ENCODE measurements at regions not wholly inside any gene's neighbourhood (a gene's known extent, or its start where the extent isn't known, plus 50 kb on each side); places are given as distances from the start of the nearest gene placed in this dataset.
"Not testable (repeated sequence)": the region's sequence is repeated elsewhere in the genome, so short reads cannot be mapped to it uniquely, and the experiment has no call there.

DNA sequence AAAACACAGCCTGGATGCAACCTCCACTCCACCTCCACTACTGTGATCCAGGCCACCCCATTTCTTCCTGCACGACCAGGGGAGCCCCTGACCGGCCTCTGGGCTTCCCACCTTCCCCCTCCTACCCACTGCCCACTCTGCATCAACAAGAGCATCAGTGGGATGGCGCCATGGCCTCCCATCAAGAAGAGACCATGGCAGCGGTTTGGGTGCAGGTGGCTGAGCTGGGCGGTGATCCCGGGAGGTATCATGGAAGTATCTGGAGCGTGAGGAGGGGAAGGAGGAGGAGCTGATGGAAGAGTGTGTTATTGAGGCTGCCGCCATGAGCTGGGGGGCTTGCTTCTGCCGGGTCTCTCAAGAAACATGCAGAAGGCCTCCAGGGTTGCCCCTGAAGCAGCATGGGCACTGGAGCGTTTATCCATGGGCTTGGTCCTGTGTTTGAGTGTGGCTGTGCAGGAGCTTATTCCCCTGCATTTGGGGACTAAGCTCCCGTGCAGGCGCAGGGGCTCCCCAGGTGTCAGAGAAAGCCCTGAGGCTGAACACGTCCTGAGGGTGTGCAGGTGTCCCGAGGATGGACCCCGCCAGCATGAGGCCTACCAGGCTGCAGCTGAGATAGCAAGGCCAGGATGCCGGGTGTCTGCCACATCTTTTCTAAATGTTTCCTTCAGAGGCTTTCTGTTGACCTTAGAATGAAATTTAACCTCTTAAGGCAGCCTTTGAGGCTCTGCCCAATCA, 99.2 kb upstream of the PCBD1 start:
- DNase-seq (ENCODE audit: low read depth in 2 of 2), result no peak

DNA sequence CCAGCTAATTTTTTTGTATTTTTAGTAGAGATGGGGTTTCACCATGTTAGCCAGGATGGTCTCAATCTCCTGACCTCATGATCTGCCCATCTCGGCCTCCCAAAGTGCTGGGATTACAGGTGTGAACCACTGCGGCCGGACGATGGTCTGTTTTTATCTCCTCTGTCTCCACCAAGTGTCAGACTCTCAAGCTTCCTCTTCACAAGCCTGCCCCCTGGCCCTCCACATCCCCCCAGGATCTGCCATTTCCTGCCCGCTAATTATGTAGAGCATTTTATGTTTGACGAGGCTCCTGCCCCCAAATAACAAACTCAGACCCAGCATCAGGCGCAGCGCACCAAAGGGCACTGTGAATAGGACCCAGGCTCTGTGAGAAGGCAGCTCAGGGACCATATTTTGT, 101.8 kb upstream of the PCBD1 start:
- DNase-seq (ENCODE audit: low read depth in 2 of 2), result not testable (repeated sequence)

DNA sequence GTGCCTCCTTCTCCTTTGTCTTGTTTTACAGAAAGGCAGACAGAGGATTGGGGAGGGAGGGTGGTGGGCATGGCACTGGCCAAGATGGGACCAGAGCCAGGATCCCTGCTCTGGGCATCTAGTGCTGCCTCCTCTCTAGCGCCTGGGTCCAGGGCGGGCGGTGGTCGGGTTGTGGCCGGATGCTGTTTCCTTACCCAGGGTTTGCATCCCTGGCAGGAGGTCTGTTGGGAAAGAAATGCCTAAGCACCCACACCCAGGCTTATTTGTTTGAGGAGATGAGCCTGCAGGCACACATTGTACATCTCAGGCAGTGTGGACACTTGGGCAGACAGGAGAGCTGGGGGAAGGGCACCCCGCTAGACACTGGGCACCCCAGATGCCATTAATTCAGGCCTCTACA, 102.3 kb upstream of the PCBD1 start:
- DNase-seq (ENCODE audit: low read depth in 2 of 2), result no peak

DNA sequence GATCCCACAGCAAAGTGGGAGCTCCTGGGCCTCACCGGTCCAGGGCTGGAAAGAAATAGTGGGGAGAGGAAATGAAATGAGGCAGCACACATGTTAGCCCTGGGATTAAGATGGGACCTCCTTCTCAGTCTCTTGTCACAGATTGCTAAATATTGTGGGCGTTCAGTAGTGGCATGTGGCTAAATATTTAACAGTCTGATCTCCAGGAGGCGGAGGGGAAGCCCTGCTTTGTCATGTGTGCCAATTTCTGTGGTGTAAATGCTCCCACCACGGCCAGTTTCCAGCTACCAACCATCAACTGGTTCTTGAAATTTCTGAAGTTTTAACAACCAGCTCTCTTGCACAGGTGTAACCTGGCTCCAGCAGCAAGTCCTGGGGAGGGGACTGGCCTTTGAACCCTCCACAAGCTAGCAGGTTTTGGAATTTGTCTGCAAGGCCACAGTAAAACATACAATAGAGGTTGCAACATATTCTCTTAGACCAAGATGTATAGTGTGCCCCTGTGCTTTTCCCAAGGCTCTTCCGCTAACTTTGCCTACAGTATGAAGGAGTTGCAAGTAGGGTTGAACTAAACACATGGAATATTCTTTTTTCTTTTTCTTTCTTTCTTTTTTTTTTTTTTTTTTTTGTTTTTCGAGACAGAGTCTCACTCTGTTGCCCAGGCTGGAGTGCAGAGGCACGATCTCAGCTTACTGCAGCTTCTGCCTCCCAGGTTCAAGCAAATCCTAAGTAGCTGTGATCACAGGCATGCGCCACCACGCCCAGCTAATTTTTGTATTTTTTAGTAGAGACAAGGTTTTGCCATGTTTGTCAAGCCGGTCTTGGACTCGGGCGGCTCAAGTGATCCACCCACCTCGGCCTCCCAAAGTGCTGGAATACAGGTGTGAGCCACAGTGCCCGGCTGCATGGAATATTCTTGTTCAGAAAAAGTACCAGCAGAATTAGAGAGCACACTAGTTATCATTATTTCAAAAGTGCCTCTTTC, 103.1 kb upstream of the PCBD1 start:
- DNase-seq (ENCODE audit: low read depth in 2 of 2), result no peak

DNA sequence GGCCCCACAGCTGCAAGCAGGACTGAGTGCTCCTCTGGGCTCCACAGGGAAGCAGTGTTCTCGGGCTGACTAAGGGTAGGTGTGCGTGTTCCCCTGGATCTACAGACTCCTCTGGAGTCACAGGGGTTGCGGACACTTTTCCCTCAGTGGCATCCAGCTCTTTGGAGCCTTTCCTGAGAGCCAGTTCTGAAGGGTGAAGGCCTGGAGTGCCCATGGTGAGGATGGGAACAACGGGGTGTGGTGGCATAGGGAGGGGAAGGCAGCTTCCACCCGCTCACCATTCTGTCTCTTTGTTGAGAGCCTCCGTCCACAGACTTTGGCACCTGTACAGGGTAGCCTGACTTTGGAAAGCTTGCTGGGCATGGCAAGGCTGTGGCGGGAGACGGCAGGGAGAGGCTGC, 104.1 kb upstream of the PCBD1 start:
- no peak for DNase-seq (ENCODE audit: low read depth in 2 of 2)

DNA sequence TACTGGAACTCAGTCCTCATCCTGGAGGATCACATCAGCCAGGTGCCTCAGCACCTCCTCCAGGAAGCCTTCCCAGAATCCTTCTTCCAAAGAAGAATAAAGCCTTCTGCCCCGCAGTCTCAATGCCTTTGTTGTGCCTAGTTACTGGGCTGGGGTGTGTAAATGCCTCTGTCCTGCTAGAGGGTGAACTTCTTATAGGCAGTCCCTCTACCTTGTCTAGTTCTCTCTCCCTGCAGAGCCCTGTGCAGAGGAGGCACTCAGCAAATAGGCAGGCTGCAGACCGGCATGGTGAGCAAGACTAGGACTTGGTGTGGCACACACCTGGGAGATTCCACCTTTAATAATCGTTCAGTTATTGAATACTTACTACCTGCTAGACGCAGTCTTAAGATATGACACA, 104.7 kb upstream of the PCBD1 start:
- no peak for DNase-seq (ENCODE audit: low read depth in 2 of 2)

DNA sequence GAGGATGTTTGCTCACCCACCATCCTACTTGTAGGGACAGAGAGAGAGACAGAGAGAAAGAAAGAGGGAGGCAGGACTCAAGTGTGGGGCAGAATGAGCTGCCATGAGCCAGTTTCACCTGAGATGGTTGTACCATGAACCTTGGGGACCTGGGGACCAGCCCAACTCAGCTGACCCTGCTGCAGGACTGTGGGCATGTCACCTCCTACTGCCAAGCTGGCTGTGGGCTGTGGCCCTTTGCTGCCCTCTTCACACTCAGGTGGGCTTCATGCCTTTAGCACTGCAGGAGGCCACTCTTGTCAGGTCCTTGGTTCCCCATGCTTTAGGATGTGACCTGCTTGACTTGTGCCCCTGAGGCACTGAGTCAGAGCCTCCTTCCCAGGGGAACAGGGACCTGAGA, 108.2 kb upstream of the PCBD1 start:
- DNase-seq (ENCODE audit: low read depth in 2 of 2), result no peak

DNA sequence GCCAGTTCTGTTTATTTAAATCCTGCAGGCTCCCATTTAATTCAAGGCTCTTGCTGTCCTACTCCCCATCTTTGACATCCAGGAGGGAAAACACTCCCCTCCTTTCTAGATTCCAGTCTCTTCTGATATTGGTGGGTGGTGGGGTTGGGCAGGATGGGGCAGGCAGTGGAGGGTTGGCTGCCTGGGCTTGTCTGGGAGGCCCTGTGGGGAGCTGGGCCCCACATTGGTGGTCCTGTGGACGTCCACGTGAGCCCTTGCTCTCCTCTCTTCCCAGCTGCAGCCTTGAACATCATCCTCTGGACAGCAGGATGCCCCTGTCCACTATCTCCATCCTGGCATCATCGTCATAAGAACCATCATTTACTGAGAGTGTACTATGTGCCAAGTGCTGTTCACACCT, 108.9 kb upstream of the PCBD1 start:
- no peak for DNase-seq (ENCODE audit: low read depth in 2 of 2)

DNA sequence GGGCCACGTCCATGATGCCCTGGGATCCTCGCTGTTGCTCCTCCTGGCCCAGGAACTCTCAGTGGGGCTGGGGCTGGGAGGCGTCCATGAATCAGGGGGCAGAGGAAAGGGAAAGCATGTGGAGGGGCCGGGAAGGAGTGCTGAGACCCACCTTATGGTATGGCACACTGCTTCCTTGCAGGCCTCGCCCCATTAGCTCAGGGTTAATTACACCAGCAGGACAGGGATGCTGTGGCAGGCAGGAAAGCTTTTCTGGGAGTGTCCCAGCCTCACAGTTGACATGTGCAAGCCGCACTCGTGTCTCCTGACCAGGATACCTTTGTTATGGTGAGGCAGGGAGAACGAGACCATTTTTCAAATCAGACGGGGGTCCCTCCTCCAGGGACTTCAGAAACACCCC, 109.7 kb upstream of the PCBD1 start:
- DNase-seq (ENCODE audit: low read depth in 2 of 2), result no peak

DNA sequence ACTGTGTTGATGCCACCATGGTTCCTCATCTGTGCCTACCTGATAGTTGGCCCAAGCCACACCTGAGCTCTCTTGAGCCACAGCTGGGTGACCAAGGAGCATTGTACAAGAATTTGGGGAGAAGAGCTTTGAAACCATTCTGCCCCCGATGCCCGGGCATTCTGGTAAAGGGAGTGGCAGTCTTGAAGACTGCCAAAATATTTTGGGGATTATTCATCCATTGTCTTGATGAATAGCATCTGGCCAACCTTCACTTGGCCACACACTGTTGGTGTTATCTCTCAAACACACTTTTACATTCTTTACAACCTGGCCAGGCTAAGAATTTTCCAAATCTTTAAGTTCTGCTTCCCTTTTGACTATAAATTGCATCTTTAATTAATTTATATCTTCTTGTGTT, 113.1 kb upstream of the PCBD1 start:
- no peak for DNase-seq (ENCODE audit: low read depth in 2 of 2)

DNA sequence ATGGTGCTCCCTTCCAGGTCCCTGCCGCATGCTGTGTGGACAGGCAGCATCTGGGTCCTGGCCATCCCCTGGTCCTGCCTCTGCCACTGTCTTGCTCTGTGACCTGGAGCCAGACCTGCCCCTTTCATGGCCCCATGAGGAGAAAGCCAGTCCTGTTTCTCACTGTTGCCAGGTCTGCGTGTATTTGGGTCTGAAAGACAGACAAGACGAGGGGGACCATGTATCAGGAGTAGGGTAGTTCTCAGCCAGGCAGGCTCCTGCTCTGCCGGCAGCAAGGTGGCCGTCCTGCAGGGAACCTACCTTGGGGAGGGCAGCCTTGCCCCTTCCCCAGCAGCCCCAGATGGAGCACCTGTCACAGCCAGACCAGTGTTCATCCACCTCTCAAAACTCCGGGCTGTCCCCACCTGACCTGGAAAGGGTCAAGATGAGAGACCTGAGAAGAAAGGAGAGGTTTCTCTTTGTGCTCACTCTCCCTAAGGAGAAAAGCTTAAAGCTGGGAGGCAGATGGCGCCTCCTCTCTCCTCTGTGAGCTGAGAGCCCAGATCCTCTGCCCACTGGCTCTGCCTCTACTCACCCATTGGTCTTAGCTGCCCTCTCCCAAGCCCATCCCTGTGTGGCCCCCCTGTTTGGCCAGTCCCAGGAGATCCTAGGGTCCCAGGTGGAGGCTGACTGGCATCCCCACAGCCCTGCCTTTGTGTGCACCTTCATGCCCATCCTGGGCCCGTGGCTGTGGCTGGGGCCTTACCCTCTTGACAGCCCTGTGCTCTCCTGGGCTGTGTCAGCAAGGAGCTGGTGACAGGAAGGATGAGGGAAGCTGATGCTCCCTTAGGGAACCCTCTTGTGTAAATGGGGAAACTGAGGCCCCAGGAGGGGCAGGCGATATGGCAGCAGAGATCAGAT, 116.1 kb upstream of the PCBD1 start:
- DNase-seq (ENCODE audit: low read depth in 2 of 2), result no peak

DNA sequence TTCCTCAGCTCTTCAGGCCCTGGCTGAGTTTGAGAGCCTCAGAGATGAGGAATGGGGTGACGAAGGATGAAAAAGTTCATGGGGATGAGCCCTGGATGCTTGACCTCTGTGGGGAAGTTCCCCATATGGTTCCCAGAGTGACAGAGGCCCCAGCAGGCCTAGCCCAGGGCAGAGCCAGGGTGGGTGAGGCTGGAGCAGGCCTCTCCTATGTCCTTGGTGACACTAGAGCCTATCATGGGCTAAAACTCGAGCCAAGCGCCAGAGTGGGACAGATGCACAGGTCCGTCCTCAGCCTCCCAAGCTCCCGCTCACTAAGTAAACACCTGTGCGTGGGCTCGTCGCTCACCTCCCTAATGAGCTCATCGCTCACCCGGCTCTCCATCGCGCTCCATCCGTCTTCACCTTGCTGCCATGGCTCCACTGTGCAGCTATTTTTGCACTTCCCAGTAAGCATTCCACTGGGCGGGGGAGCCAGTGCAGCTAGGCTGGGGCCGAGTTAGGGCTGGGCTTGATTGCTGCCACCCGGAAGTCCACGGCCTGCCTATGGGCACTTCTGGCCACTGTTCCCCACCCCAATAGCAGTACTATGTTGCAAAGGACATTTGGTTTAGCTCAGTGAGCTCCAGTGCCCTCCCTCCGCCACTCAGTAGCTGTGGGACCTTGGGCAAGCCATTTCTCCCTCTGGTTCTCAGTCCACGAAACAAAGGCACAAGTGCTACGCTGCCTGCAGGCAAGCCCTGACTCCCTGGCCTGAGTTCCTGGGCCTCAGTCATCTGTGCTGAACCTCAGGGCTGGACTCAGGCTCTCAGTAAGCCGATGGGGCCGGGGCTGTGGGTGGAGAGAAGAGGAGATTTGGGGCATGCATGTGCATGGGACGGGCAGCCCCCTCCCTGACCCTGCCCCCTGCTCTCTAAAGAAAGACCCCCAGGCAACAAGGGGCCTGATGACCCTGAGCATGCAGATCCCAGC, 117.3 kb upstream of the PCBD1 start:
- no peak for DNase-seq (ENCODE audit: low read depth in 2 of 2)

DNA sequence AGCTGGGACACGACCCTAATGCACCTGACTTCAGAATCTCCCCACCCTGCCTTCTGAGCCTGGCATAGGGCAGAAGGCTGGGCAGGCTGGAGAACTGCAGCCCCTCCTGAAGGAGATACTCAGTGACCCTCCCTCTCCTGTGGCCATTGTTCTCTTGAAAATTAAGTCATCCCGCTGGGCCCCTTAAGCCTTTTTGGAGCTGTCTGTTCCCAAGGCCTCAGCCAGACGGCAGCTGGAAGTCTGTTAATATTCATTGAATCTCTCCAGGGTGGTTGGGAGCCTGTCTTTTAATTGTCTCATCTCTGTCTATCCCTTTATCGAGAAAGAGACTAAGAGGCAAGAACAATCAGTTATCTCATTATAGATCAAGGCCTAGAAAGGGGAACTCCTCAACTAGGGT, 118.1 kb upstream of the PCBD1 start:
- no peak for DNase-seq (ENCODE audit: low read depth in 2 of 2)

DNA sequence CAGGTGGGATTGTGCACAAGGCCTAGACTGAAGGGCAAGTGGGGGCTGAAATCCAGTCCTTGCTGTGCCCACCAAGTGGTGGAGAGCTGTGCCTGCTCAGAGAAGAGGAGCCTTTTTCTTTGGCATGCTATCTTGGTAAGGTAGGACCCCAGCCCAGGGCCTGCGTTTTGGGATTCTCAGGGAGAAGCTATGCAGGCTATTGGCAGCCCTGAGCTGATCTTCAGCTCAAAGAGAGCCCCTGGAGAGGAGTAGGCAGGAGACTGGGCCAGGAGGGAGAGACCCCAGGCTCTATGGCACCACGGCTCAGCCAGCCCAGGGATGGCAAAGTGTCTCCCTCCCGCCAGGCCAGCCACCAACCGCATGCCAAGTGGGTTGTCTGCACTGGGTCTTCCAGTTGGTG, 119.2 kb upstream of the PCBD1 start:
- no peak for DNase-seq (ENCODE audit: low read depth in 2 of 2)

DNA sequence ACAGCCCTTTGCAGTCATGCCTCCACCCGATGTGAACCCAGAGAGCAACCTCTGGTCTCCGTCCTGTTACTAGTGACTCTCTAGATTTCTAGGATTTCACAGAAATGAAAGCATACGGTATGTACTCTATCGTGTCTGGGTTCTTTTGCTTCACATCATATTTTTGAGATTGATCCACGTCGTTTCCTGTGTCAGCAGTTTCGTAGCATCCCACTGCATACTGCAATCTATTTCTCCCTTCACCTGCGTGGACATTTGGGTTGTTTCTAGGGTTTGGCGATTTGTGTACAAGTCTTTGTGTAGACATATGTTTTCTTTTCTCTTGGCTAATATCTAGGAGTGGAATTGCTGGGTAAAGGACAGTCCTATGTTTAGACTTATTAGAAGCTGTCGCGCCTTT, 119.8 kb upstream of the PCBD1 start:
- DNase-seq (ENCODE audit: low read depth in 2 of 2), result no peak

DNA sequence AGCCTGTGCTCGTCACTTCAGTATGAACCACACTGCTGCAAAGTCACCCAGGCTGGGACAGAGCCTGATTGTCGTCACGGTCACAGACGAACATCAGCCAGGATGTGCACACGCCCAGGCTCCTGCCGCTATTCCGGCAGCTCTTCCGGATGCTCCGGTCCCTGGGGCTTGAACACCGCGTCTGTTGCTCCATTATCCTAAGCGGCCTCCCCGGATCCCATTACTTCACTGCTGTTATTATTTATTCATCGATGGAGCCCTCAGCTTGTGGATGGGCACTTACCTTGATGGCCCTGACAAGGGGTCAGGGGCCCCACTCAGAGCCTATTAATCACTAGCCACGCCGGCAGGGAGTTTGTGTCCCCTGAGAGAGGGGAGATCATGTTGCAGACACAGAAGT, 120.8 kb upstream of the PCBD1 start:
- no peak for DNase-seq (ENCODE audit: low read depth in 2 of 2)

DNA sequence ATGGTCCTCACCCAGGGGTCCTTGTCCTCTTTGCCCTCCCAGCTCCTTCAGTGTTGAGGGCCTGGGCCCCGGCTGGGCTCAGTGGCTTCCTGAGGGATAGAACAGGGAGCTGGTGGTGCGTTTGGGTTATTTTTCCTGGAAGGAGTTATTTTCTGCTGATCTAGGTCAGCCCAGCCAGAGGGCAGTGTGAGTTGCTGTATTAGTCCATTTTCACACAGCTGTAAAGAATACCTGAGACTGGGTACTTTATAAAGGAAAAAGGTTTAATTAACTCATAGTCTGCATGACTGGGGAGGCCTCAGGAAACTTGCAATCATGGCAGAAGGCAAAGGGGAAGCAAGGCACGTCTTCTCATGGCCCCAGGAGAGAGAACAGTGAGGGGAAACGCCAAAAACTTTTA, 122.4 kb upstream of the PCBD1 start:
- no peak for DNase-seq (ENCODE audit: low read depth in 2 of 2)

DNA sequence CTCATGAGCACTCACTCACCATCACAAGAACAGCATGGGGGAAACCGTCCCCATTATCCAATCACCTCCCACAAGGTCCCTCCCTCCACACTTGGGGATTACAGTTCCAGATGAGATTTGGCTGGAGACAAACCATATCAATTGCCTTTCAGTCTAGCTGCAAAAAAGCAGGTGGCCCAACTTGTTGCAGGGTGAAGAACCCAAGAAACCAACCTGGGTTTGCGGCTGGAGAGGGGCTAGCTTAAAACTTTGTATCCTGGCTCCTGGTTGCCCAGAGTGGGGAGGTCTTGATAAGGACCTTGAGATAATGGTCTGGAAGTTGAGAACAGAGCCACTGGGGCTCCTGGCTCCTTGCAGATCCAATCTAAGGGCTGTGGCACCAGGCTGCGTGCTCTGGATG, 122.8 kb upstream of the PCBD1 start:
- no peak for DNase-seq (ENCODE audit: low read depth in 2 of 2)

DNA sequence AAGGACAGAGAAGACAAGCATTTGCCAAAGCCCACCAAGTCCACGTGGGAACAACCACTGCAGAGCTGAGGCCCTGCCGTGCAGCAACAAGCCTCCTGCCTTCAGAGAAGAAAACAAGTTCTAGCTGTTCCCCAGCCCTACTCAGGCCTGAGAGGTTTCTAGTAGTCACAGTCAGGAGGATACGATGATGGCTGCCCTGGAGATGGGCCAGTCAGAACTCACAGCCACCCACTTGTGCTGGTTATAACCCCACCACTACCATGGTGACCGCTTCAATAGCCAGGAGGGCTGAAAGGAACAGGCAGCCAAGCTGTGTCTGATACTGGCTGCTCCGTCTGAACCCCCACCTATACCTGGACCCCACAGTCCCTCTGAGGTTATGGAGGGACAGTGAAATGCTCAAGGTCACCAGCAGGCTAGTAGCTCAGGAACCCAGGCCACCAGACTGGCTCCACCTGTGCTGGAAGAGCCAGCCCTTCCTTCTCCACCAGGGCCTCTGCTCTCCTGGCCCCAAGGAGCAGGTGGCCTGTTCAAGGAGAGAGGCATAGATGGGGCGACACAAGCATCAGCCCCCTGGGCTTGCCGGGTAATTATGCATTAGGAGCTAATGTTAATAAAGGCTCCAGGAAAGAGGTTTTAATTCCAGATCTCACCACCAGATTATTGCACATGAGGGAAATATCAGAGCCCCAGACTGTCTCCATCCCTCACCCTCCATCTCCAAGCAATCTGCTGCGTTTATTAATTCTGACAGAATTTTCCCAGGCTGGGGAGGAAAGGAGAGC, 125.8 kb upstream of the PCBD1 start:
- no peak for DNase-seq (ENCODE audit: low read depth in 2 of 2)

DNA sequence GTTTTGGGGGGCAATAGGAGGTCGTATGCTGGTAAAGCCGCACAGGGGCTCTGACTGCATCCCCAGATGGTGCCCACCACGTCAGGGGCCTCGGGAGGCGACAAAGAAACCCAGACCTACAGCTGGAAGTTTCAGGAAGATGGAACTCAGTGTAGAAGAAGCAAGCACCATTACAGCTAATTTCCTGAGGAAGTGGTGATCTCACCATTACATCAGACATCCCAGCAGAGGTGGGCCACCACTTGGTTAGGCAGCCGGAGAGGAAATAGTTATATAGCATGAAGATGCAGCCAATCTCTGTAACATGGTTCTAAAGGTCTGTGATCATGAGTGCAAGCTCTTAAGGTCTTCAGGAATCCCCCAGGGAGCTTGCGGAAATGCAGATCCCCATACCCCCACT, 127.3 kb upstream of the PCBD1 start:
- no peak for DNase-seq (ENCODE audit: low read depth in 2 of 2)

Data from fibroblast of skin of left biceps (primary cell).